HG02642 (cell line): ENCODE measurements at regions not wholly inside any gene's neighbourhood (a gene's known extent, or its start where the extent isn't known, plus 50 kb on each side); places are given as distances from the start of the nearest gene placed in this dataset.
"Not testable (repeated sequence)": the region's sequence is repeated elsewhere in the genome, so short reads cannot be mapped to it uniquely, and the experiment has no call there.

Experiments
- ATAC-seq: cut with Tn5 transposase; IDR thresholded peaks from one replicate; pipeline ENCODE4 v1.9.1; 2021; ENCODE audit warnings: mild to moderate bottlenecking; ENCODE audit not compliant: unreplicated experiment, poor library complexity

- ATAC-seq: no peak
Measured at GRCh38 chr2:82268446-82268845, 1963.9 kb upstream of the LRRTM1 start.

- no peak for ATAC-seq
Measured at GRCh38 chr2:82260521-82260920, 1956.0 kb upstream of the LRRTM1 start.

- no peak for ATAC-seq
Measured at GRCh38 chr2:82259551-82259950, 1955.0 kb upstream of the LRRTM1 start.

- no peak for ATAC-seq
Measured at GRCh38 chr2:82257796-82258555, 1953.4 kb upstream of the LRRTM1 start.

GRCh38 chr2:82256983-82257632 is 1952.6 kb upstream of the LRRTM1 start:
- no peak for ATAC-seq

GRCh38 chr2:82256288-82256687 is 1951.7 kb upstream of the LRRTM1 start:
- ATAC-seq: no peak

GRCh38 chr2:82254728-82255127 is 1950.2 kb upstream of the LRRTM1 start:
- ATAC-seq: no peak

GRCh38 chr2:82246220-82246775 is 1941.7 kb upstream of the LRRTM1 start:
- no peak for ATAC-seq

GRCh38 chr2:82239176-82239575 is 1934.6 kb upstream of the LRRTM1 start:
- ATAC-seq: no peak

GRCh38 chr2:82237994-82238662 is 1933.6 kb upstream of the LRRTM1 start:
- no peak for ATAC-seq

GRCh38 chr2:82234283-82234874 is 1929.8 kb upstream of the LRRTM1 start:
- ATAC-seq: no peak

GRCh38 chr2:82233806-82234205 is 1929.3 kb upstream of the LRRTM1 start:
- no peak for ATAC-seq

- no peak for ATAC-seq
Measured at GRCh38 chr2:82230406-82230805, 1925.9 kb upstream of the LRRTM1 start.

- no peak for ATAC-seq
Measured at GRCh38 chr2:82226441-82226840, 1921.9 kb upstream of the LRRTM1 start.

GRCh38 chr2:82224301-82224940 is 1919.9 kb upstream of the LRRTM1 start:
- no peak for ATAC-seq

GRCh38 chr2:82215212-82215611 is 1910.7 kb upstream of the LRRTM1 start:
- ATAC-seq: no peak

GRCh38 chr2:82199493-82199852 is 1894.9 kb upstream of the LRRTM1 start:
- ATAC-seq: no peak

- no peak for ATAC-seq
Measured at GRCh38 chr2:82198809-82199492, 1894.4 kb upstream of the LRRTM1 start.

GRCh38 chr2:82182270-82182669 is 1877.7 kb upstream of the LRRTM1 start:
- no peak for ATAC-seq

GRCh38 chr2:82175210-82175609 is 1870.7 kb upstream of the LRRTM1 start:
- ATAC-seq: not testable (repeated sequence)
